Kasumi-1 (cell line): ENCODE measurements at regions not wholly inside any gene's neighbourhood (a gene's known extent, or its start where the extent isn't known, plus 50 kb on each side); places are given as distances from the start of the nearest gene placed in this dataset.

Experiments
- DNase-seq, 2 experiments: peaks; one replicate each; lab custom pipeline; 2025; lab: John Stamatoyannopoulos, UW

GRCh38 chr14:82445810-82446570 is 912.3 kb upstream of the SEL1L start:
- DNase-seq = no peak

GRCh38 chr14:82447586-82447985 is 913.9 kb upstream of the SEL1L start:
- no peak for DNase-seq

- no peak for DNase-seq
Measured at GRCh38 chr14:82449926-82450468, 916.3 kb upstream of the SEL1L start.

GRCh38 chr14:82451675-82452074 is 918.0 kb upstream of the SEL1L start:
- DNase-seq = no peak

GRCh38 chr14:82482345-82482744 is 948.7 kb upstream of the SEL1L start:
- DNase-seq = no peak

- DNase-seq = no peak
Measured at GRCh38 chr14:82488473-82488872, 954.8 kb upstream of the SEL1L start.

- DNase-seq = no peak
Measured at GRCh38 chr14:82490397-82490796, 956.7 kb upstream of the SEL1L start.

- DNase-seq = no peak
Measured at GRCh38 chr14:82492157-82492556, 958.5 kb upstream of the SEL1L start.

- DNase-seq = no peak
Measured at GRCh38 chr14:82500222-82500621, 966.6 kb upstream of the SEL1L start.

- DNase-seq = no peak
Measured at GRCh38 chr14:82501554-82501953, 967.9 kb upstream of the SEL1L start.

GRCh38 chr14:82502043-82502442 is 968.4 kb upstream of the SEL1L start:
- no peak for DNase-seq

GRCh38 chr14:82504894-82505293 is 971.2 kb upstream of the SEL1L start:
- DNase-seq = no peak

- no peak for DNase-seq
Measured at GRCh38 chr14:82510007-82510406, 976.4 kb upstream of the SEL1L start.

- DNase-seq = no peak
Measured at GRCh38 chr14:82511399-82511798, 977.7 kb upstream of the SEL1L start.

- DNase-seq = no peak
Measured at GRCh38 chr14:82520765-82521164, 987.1 kb upstream of the SEL1L start.

GRCh38 chr14:82521191-82521590 is 987.5 kb upstream of the SEL1L start:
- no peak for DNase-seq

- DNase-seq = no peak
Measured at GRCh38 chr14:82528016-82528415, 994.4 kb upstream of the SEL1L start.

- no peak for DNase-seq
Measured at GRCh38 chr14:82533351-82533750, 999.7 kb upstream of the SEL1L start.

- no peak for DNase-seq
Measured at GRCh38 chr14:82536566-82536965, 1002.9 kb upstream of the SEL1L start.

GRCh38 chr14:82537831-82538230 is 1004.2 kb upstream of the SEL1L start:
- no peak for DNase-seq

- DNase-seq = no peak
Measured at GRCh38 chr14:82546401-82546800, 1012.7 kb upstream of the SEL1L start.

GRCh38 chr14:82549306-82549990 is 1015.8 kb upstream of the SEL1L start:
- DNase-seq = no peak

- DNase-seq = no peak
Measured at GRCh38 chr14:82562881-82563280, 1029.2 kb upstream of the SEL1L start.
